Left forelimb (tissue), 1 donor: ENCODE measurements at regions not wholly inside any gene's neighbourhood (a gene's known extent, or its start where the extent isn't known, plus 50 kb on each side); places are given as distances from the start of the nearest gene placed in this dataset.
"Not testable (repeated sequence)": the region's sequence is repeated elsewhere in the genome, so short reads cannot be mapped to it uniquely, and the experiment has no call there.

ENCODE experiments used
- DNase-seq: peaks from one replicate; pipeline ENCODE4 v3.0.0-alpha.2; 2018; ENCODE audit warnings: low spot score

GRCh38 chr3:102909904-102910303, 475.1 kb downstream of the ZPLD1 start:
- DNase-seq: no peak

GRCh38 chr3:102916532-102916931, 481.7 kb downstream of the ZPLD1 start:
- DNase-seq: no peak

- DNase-seq: no peak
These were observed 491.8 kb downstream of the ZPLD1 start for GRCh38 chr3:102926618-102927017.

- no peak for DNase-seq
These were observed 498.6 kb downstream of the ZPLD1 start for GRCh38 chr3:102933377-102933776.

- DNase-seq: no peak
These were observed 501.8 kb downstream of the ZPLD1 start for GRCh38 chr3:102936511-102937045.

GRCh38 chr3:102941786-102942185, 507.0 kb downstream of the ZPLD1 start:
- DNase-seq: no peak

- DNase-seq: not testable (repeated sequence)
These were observed 511.6 kb downstream of the ZPLD1 start for GRCh38 chr3:102946445-102946844.

- no peak for DNase-seq
These were observed 537.5 kb downstream of the ZPLD1 start for GRCh38 chr3:102972350-102972749.

- no peak for DNase-seq
These were observed 539.5 kb downstream of the ZPLD1 start for GRCh38 chr3:102974333-102974732.

GRCh38 chr3:102979191-102979590, 544.4 kb downstream of the ZPLD1 start:
- DNase-seq: no peak

GRCh38 chr3:102979682-102980354, 545.0 kb downstream of the ZPLD1 start:
- peak; percentile 89 for DNase-seq

GRCh38 chr3:102980355-102980696, 545.5 kb downstream of the ZPLD1 start:
- no peak for DNase-seq

GRCh38 chr3:103002425-103003176, 567.8 kb downstream of the ZPLD1 start:
- no peak for DNase-seq

- no peak for DNase-seq
These were observed 571.8 kb downstream of the ZPLD1 start for GRCh38 chr3:103006526-103007183.

- DNase-seq: no peak
These were observed 574.8 kb downstream of the ZPLD1 start for GRCh38 chr3:103009609-103010008.

GRCh38 chr3:103025880-103026279, 591.1 kb downstream of the ZPLD1 start:
- DNase-seq: no peak

- no peak for DNase-seq
These were observed 599.0 kb downstream of the ZPLD1 start for GRCh38 chr3:103033841-103034240.

- DNase-seq: no peak
These were observed 612.8 kb downstream of the ZPLD1 start for GRCh38 chr3:103047640-103048039.

- no peak for DNase-seq
These were observed 613.4 kb downstream of the ZPLD1 start for GRCh38 chr3:103048068-103048722.

- DNase-seq: no peak
These were observed 617.5 kb downstream of the ZPLD1 start for GRCh38 chr3:103052236-103052830.

- no peak for DNase-seq
These were observed 620.3 kb downstream of the ZPLD1 start for GRCh38 chr3:103055021-103055520.

GRCh38 chr3:103056542-103056941, 621.7 kb downstream of the ZPLD1 start:
- no peak for DNase-seq
